HEK293 (cell line): ENCODE measurements at regions not wholly inside any gene's neighbourhood (a gene's known extent, or its start where the extent isn't known, plus 50 kb on each side); places are given as distances from the start of the nearest gene placed in this dataset.

ENCODE experiments used
- CTCF ChIA-PET: fragments of 350-600 bp; formaldehyde crosslinking; extraction: SDS; loops from one replicate; lab custom pipeline; 2021; ENCODE audit warnings: antibody characterized with exemption; lab: Yijun Ruan, JAX
- POLR2A ChIA-PET: fragments of 300-600 bp; formaldehyde crosslinking; extraction: SDS; loops from one replicate; lab custom pipeline; 2020; ENCODE audit warnings: antibody characterized with exemption, inconsistent platforms; lab: Yijun Ruan, JAX
- H3K27ac ChIP-seq: fragments of 200-500 bp; sonication (Bioruptor generic); 2 replicates; pipeline ENCODE4 v1.5.1; 2014; ENCODE audit warnings: low read depth, low read length, control low read depth, inconsistent platforms; ENCODE audit errors: extremely low read depth
- H3K36me3 ChIP-seq, 2 experiments: fragments of 200-500 bp in 1 of 2; sonication (Bioruptor generic) in 1 of 2; 1 replicate in 1 of 2; 2 replicates in 1 of 2; pipeline ENCODE4 v1.5.1; 2014 to 2017; ENCODE audit warnings: inconsistent platforms in 2 of 2, low read length in 2 of 2; ENCODE audit not compliant: control insufficient read depth in 2 of 2, insufficient read depth in 1 of 2
- H3K4me1 ChIP-seq: fragments of 200-500 bp; sonication (Bioruptor generic); 2 replicates; pipeline ENCODE4 v1.5.1; 2014; ENCODE audit warnings: mild to moderate bottlenecking, low read length, inconsistent platforms; ENCODE audit not compliant: control insufficient read depth, insufficient read depth
- H3K4me3 ChIP-seq: 2 replicates; pipeline ENCODE4 v1.5.1; 2011; ENCODE audit warnings: low read depth, mild to moderate bottlenecking, control low read depth, low read length, moderate library complexity
- H3K9me3 ChIP-seq: fragments of 200-500 bp; sonication (Bioruptor generic); 2 replicates; pipeline ENCODE4 v1.5.1; 2014; ENCODE audit warnings: low read depth, low read length, inconsistent platforms; ENCODE audit not compliant: control insufficient read depth, insufficient read depth
- HIC1 ChIP-seq: fragments of 450-650 bp; formaldehyde crosslinking; IDR thresholded peaks from 2 replicates; pipeline ENCODE4 v1.5.1; 2016; ENCODE audit warnings: missing biosample characterization, missing genetic modification characterization
- KLF16 ChIP-seq: fragments of 450-650 bp; formaldehyde crosslinking; IDR thresholded peaks from 2 replicates; pipeline ENCODE4 v1.5.1; 2017; ENCODE audit warnings: missing biosample characterization, missing genetic modification characterization
- KLF7 ChIP-seq: fragments of 450-650 bp; formaldehyde crosslinking; IDR thresholded peaks from 2 replicates; pipeline ENCODE4 v1.5.1; 2016; ENCODE audit warnings: missing biosample characterization, missing genetic modification characterization, borderline replicate concordance
- KLF8 ChIP-seq: fragments of 450-650 bp; formaldehyde crosslinking; IDR thresholded peaks from 2 replicates; pipeline ENCODE4 v1.5.1; 2016; ENCODE audit warnings: missing biosample characterization, missing genetic modification characterization
- SCRT2 ChIP-seq: fragments of 450-650 bp; formaldehyde crosslinking; IDR thresholded peaks from 2 replicates; pipeline ENCODE4 v1.5.1; 2016; ENCODE audit warnings: missing biosample characterization, missing genetic modification characterization
- SP7 ChIP-seq: fragments of 450-650 bp; formaldehyde crosslinking; IDR thresholded peaks from 2 replicates; pipeline ENCODE4 v1.5.1; 2016; ENCODE audit warnings: missing biosample characterization, missing genetic modification characterization
- ZBTB48 ChIP-seq: fragments of 450-650 bp; formaldehyde crosslinking; IDR thresholded peaks from 2 replicates; pipeline ENCODE4 v1.5.1; 2016; ENCODE audit warnings: missing biosample characterization, missing genetic modification characterization
- ZBTB7A ChIP-seq: fragments of 450-650 bp; formaldehyde crosslinking; IDR thresholded peaks from 2 replicates; pipeline ENCODE4 v1.5.1; 2016; ENCODE audit warnings: low read depth, missing biosample characterization, missing genetic modification characterization
- ZFP3 ChIP-seq: fragments of 450-650 bp; formaldehyde crosslinking; IDR thresholded peaks from 2 replicates; pipeline ENCODE4 v1.5.1; 2016; ENCODE audit warnings: low read depth, missing biosample characterization, missing genetic modification characterization
- ZNF132 ChIP-seq: fragments of 450-650 bp; formaldehyde crosslinking; IDR thresholded peaks from 2 replicates; pipeline ENCODE4 v1.5.1; 2017; ENCODE audit warnings: missing biosample characterization, missing genetic modification characterization, borderline replicate concordance
- ZNF23 ChIP-seq: fragments of 450-650 bp; formaldehyde crosslinking; IDR thresholded peaks from 2 replicates; pipeline ENCODE4 v1.5.1; 2016; ENCODE audit warnings: missing biosample characterization, missing genetic modification characterization, borderline replicate concordance
- ZNF248 ChIP-seq: fragments of 450-650 bp; formaldehyde crosslinking; IDR thresholded peaks from 2 replicates; pipeline ENCODE4 v1.5.1; 2017; ENCODE audit warnings: missing biosample characterization, missing genetic modification characterization
- ZNF416 ChIP-seq: fragments of 450-650 bp; formaldehyde crosslinking; IDR thresholded peaks from 2 replicates; pipeline ENCODE4 v1.5.1; 2016; ENCODE audit warnings: missing biosample characterization, missing genetic modification characterization
- ZNF423 ChIP-seq: fragments of 450-650 bp; formaldehyde crosslinking; IDR thresholded peaks from 2 replicates; pipeline ENCODE4 v1.5.1; 2016; ENCODE audit warnings: missing biosample characterization, missing genetic modification characterization
- ZNF555 ChIP-seq: fragments of 450-650 bp; formaldehyde crosslinking; conservative IDR thresholded peaks from 2 replicates; pipeline ENCODE4 v1.5.1; 2017; ENCODE audit warnings: missing biosample characterization, mild to moderate bottlenecking, missing genetic modification characterization, inconsistent platforms
- ZNF670 ChIP-seq: fragments of 450-650 bp; formaldehyde crosslinking; IDR thresholded peaks from 2 replicates; pipeline ENCODE4 v1.5.1; 2016; ENCODE audit warnings: missing biosample characterization, missing genetic modification characterization, low read depth
- ZNF704 ChIP-seq: fragments of 450-650 bp; formaldehyde crosslinking; IDR thresholded peaks from 2 replicates; pipeline ENCODE4 v1.5.1; 2016; ENCODE audit warnings: missing biosample characterization, missing genetic modification characterization
- ZNF843 ChIP-seq: fragments of 450-650 bp; formaldehyde crosslinking; IDR thresholded peaks from 2 replicates; pipeline ENCODE4 v1.5.1; 2016; ENCODE audit warnings: missing biosample characterization, missing genetic modification characterization
- ZXDB ChIP-seq: fragments of 450-650 bp; formaldehyde crosslinking; IDR thresholded peaks from 2 replicates; pipeline ENCODE4 v1.5.1; 2016; ENCODE audit warnings: missing biosample characterization, missing genetic modification characterization
- TF ChIP-seq, protein P1 (sequence below): sonication (generic); formaldehyde crosslinking; IDR thresholded peaks from 2 replicates; pipeline ENCODE4 v1.8.1; 2022; ENCODE audit warnings: mild to moderate bottlenecking, moderate library complexity, missing genetic modification reagents
- TF ChIP-seq, protein P2 (sequence below): fragments of 450-650 bp; formaldehyde crosslinking; IDR thresholded peaks from 2 replicates; pipeline ENCODE4 v1.5.1; 2017; ENCODE audit warnings: missing biosample characterization, missing genetic modification characterization

GRCh38 chr18:68461481-68462018 lies 253.4 kb downstream of the TMX3 start:
- Histone ChIP-seq H3K36me3 (no peaks in the 10 kb centered on the region), H3K4me3 (no peak overlapping the region), H3K27ac (no peak overlapping the region), H3K9me3 (no peaks in the 10 kb centered on the region), H3K4me1 (no peaks in the 10 kb centered on the region)
- ChIA-PET POLR2A (no interaction called here), CTCF (interaction anchor here (0.6 kb wide), 1 partner anchor 1296 kb away, joined by 3 read pairs; no protein-coding TSS in a partner anchor)
- TF ChIP-seq ZNF843 (tag by site-specific recombination) (no peak), ZNF555 (tag by site-specific recombination) (no peak), ZBTB7A (tag by site-specific recombination) (no peak), ZNF132 (tag by site-specific recombination) (no peak), ZNF704 (tag by site-specific recombination) (no peak), KLF8 (tag by site-specific recombination) (no peak), ZFP3 (tag by site-specific recombination) (no peak), KLF16 (no peak), ZNF23 (tag by site-specific recombination) (no peak), ZNF416 (tag by site-specific recombination) (no peak), ZBTB48 (tag by site-specific recombination) (no peak), ZNF248 (tag by site-specific recombination) (no peak), SCRT2 (tag by site-specific recombination) (no peak), HIC1 (tag by site-specific recombination) (no peak), SP7 (no peak), ZXDB (no peak), ZNF423 (tag by site-specific recombination) (no peak), ZNF670 (tag by site-specific recombination) (no peak)
- TF ChIP-seq, protein P1, sequence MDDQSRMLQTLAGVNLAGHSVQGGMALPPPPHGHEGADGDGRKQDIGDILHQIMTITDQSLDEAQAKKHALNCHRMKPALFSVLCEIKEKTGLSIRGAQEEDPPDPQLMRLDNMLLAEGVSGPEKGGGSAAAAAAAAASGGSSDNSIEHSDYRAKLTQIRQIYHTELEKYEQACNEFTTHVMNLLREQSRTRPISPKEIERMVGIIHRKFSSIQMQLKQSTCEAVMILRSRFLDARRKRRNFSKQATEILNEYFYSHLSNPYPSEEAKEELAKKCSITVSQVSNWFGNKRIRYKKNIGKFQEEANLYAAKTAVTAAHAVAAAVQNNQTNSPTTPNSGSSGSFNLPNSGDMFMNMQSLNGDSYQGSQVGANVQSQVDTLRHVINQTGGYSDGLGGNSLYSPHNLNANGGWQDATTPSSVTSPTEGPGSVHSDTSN (CRISPR knock-in tag), result no peak
- TF ChIP-seq, protein P2, sequence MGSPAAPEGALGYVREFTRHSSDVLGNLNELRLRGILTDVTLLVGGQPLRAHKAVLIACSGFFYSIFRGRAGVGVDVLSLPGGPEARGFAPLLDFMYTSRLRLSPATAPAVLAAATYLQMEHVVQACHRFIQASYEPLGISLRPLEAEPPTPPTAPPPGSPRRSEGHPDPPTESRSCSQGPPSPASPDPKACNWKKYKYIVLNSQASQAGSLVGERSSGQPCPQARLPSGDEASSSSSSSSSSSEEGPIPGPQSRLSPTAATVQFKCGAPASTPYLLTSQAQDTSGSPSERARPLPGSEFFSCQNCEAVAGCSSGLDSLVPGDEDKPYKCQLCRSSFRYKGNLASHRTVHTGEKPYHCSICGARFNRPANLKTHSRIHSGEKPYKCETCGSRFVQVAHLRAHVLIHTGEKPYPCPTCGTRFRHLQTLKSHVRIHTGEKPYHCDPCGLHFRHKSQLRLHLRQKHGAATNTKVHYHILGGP (tag by site-specific recombination), result no peak

GRCh38 chr18:68459968-68460367 lies 254.9 kb downstream of the TMX3 start:
- no peaks in the 10 kb centered on the region for H3K36me3 ChIP-seq
- TF ChIP-seq KLF7 (tag by site-specific recombination), result no peak
- TF ChIP-seq, all 188 proteins: peak for 0
- ChIA-PET CTCF (no interaction called here), POLR2A (no interaction called here)
- Histone ChIP-seq H3K9me3 (no peaks in the 10 kb centered on the region), H3K4me3 (no peak overlapping the region), H3K27ac (no peak overlapping the region), H3K4me1 (no peaks in the 10 kb centered on the region)
